ENCODE measurements at regions not wholly inside any gene's neighbourhood (a gene's known extent, or its start where the extent isn't known, plus 50 kb on each side); places are given as distances from the start of the nearest gene placed in this dataset.
"Not testable (repeated sequence)": the region's sequence is repeated elsewhere in the genome, so short reads cannot be mapped to it uniquely, and the experiment has no call there.

GRCh38 chr1:43108080-43108479 is 64.0 kb downstream of the EBNA1BP2 start:
- no peaks in the 10 kb centered on the region for H3K36me3 Mint-ChIP-seq
- H3K9me3 Mint-ChIP-seq: peaks cover 59% of the 10 kb centered on the region
- no peak for DNase-seq (ENCODE audit: low spot score in 2 of 2, unreplicated experiment in 2 of 2)
- no peaks in the 10 kb centered on the region for H3K4me1 Mint-ChIP-seq
- TF ChIP-seq, protein P1, sequence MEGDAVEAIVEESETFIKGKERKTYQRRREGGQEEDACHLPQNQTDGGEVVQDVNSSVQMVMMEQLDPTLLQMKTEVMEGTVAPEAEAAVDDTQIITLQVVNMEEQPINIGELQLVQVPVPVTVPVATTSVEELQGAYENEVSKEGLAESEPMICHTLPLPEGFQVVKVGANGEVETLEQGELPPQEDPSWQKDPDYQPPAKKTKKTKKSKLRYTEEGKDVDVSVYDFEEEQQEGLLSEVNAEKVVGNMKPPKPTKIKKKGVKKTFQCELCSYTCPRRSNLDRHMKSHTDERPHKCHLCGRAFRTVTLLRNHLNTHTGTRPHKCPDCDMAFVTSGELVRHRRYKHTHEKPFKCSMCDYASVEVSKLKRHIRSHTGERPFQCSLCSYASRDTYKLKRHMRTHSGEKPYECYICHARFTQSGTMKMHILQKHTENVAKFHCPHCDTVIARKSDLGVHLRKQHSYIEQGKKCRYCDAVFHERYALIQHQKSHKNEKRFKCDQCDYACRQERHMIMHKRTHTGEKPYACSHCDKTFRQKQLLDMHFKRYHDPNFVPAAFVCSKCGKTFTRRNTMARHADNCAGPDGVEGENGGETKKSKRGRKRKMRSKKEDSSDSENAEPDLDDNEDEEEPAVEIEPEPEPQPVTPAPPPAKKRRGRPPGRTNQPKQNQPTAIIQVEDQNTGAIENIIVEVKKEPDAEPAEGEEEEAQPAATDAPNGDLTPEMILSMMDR (IDR thresholded peaks at IDR 0.05; ENCODE audit: unreplicated experiment): no peak
- peaks cover 1% of the 10 kb centered on the region for H3K27me3 Mint-ChIP-seq (ENCODE audit: low read depth)
- no peak overlapping the region for H3K4me3 Mint-ChIP-seq
- no peak overlapping the region for H3K27ac Mint-ChIP-seq

- no peaks in the 10 kb centered on the region for H3K4me1 Mint-ChIP-seq
- TF ChIP-seq, protein P1 (IDR thresholded peaks at IDR 0.05; ENCODE audit: unreplicated experiment): no peak
- DNase-seq (ENCODE audit: low spot score in 2 of 2, unreplicated experiment in 2 of 2): no peak
- H3K4me3 Mint-ChIP-seq: no peak overlapping the region
- no peaks in the 10 kb centered on the region for H3K36me3 Mint-ChIP-seq
- H3K9me3 Mint-ChIP-seq: peaks cover 59% of the 10 kb centered on the region
- H3K27me3 Mint-ChIP-seq (ENCODE audit: low read depth): peaks cover 1% of the 10 kb centered on the region
- H3K27ac Mint-ChIP-seq: no peak overlapping the region
Measured at GRCh38 chr1:43107664-43108063, 64.4 kb downstream of the EBNA1BP2 start.

DNA sequence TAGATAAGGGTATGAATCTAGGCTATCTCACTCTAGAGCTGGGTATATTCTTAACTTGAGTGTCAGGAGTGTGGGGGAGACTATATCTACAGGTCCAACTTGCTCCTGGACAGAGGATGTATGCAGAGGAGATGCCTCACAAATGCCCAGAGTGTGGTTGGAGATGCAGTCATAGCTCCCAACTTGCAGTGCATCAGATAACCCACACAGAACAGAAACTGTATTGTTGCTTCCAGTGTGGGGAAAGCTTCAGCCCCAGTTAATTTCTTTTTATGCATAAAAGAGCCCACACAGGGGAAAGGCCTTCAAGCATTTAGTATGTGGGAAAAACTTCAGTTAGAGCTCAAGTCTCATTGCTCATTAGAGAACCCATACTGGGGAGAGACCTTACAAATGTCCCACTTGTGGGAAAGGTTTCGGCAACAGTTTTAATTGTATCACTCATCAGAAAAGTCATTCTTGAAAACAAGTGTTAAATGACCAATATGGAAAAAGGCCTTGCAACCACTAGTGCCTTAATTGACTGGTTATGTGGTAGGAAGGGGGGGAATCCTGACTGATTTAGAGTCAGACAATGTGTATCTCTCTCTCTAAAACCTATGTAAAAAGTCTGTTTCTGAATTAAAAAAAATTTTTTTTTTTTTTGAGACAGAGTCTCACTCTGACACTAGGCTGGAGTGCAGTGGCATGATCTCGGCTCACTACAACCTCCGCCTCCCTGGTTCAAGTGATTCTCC is 67.9 kb downstream of the EBNA1BP2 start:
- TF ChIP-seq, protein P1 (IDR thresholded peaks at IDR 0.05; ENCODE audit: unreplicated experiment): no peak
- Mint-ChIP-seq H3K4me1 (no peaks in the 10 kb centered on the region), H3K36me3 (no peaks in the 10 kb centered on the region), H3K27me3 (ENCODE audit: low read depth) (no peaks in the 10 kb centered on the region), H3K9me3 (peaks cover 39% of the 10 kb centered on the region), H3K27ac (no peak overlapping the region), H3K4me3 (no peak overlapping the region)
- no peak for DNase-seq (ENCODE audit: low spot score in 2 of 2, unreplicated experiment in 2 of 2)

DNA sequence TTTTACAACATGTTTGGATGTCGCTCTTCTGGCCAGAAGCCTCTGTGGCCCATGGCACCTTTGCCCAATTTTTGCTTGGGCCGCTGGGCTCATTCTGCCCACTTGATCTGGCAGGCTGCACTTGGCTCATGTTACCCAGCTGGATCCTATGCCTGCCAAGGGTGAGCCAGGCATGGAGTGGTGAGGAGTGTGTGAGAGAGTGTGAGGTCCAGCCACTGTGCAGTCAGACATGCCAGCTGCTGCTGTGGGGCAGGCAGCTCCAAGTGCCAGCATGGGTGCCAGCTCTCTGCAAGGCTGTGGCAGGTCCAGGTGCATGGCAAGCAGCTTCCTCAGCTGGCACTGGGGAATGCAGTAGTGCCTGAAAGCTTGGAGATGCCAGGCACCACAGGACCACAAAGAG is 71.0 kb downstream of the EBNA1BP2 start:
- Mint-ChIP-seq H3K36me3 (no peaks in the 10 kb centered on the region), H3K4me1 (no peaks in the 10 kb centered on the region), H3K9me3 (peaks cover 18% of the 10 kb centered on the region), H3K27ac (no peak overlapping the region), H3K27me3 (ENCODE audit: low read depth) (no peaks in the 10 kb centered on the region), H3K4me3 (no peak overlapping the region)
- no peak for DNase-seq (ENCODE audit: low spot score in 2 of 2, unreplicated experiment in 2 of 2)
- TF ChIP-seq, protein P1 (IDR thresholded peaks at IDR 0.05; ENCODE audit: unreplicated experiment): no peak

- peaks cover 8% of the 10 kb centered on the region for H3K9me3 Mint-ChIP-seq
- no peaks in the 10 kb centered on the region for H3K27me3 Mint-ChIP-seq (ENCODE audit: low read depth)
- no peak for DNase-seq (ENCODE audit: low spot score in 2 of 2, unreplicated experiment in 2 of 2)
- TF ChIP-seq, protein P1 (IDR thresholded peaks at IDR 0.05; ENCODE audit: unreplicated experiment): no peak
- no peaks in the 10 kb centered on the region for H3K36me3 Mint-ChIP-seq
- H3K4me1 Mint-ChIP-seq: no peaks in the 10 kb centered on the region
- no peak overlapping the region for H3K4me3 Mint-ChIP-seq
- H3K27ac Mint-ChIP-seq: no peak overlapping the region
Measured at GRCh38 chr1:43098200-43098599, 73.9 kb downstream of the EBNA1BP2 start.

DNA sequence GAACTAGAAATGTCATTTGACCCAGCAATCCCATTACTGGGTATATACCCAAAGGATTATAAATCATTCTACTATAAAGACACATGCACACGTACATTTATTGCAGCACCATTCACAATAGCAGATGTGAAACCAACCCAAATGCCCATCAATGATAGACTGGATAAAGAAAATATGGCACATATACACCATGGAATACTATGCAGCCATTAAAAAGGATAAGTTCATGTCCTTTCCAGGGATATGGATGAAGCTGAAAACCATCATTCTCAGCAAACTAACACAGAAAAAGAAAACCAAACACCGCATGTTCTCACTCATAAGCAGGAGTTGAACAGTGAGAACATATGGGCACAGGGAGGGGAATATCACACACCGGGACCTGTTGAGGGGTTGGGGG is 75.6 kb downstream of the EBNA1BP2 start:
- H3K4me3 Mint-ChIP-seq; DNase-seq (ENCODE audit: low spot score in 2 of 2, unreplicated experiment in 2 of 2); H3K27me3 Mint-ChIP-seq (ENCODE audit: low read depth); H3K9me3 Mint-ChIP-seq; H3K36me3 Mint-ChIP-seq; H3K4me1 Mint-ChIP-seq; H3K27ac Mint-ChIP-seq: not testable (repeated sequence)

DNA sequence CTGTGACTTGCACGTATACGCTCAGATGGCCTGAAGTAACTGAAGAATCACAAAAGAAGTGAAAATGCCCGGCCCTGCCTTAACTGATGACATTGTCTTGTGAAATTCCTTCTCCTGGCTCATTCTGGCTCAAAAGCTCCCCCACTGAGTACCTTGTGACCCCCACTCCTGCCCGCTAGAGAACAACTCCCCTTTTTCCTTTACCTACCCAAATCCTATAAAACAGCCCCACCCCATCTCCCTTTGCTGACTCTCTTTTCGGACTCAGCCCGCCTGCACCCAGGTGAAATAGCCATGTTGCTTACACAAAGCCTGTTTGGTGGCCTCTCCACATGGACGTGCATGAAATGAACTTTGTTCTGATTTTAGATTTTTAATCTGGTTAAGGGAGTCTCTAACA is 81.3 kb downstream of the EBNA1BP2 start:
- not testable (repeated sequence) for H3K27me3 Mint-ChIP-seq (ENCODE audit: low read depth); H3K36me3 Mint-ChIP-seq; H3K4me1 Mint-ChIP-seq; H3K4me3 Mint-ChIP-seq; H3K27ac Mint-ChIP-seq; H3K9me3 Mint-ChIP-seq; DNase-seq (ENCODE audit: low spot score in 2 of 2, unreplicated experiment in 2 of 2)

DNA sequence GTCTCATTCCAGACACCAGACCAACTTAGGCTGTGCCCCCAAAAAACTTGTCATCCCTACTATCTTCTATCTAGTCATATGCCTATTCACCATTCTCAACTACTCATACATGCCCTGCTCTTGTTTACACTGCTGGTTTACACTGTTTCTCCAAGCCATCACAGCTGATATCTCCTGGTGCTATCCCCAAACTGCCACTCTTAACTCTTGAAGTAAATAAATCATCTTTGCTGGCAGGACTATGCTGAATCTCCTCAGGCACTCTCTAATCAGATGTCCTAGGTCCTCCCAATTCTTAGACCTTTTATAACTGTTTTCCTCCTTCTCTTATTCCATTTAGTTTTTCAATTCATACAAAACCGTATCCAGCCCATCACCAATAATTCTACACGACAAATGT is 81.9 kb downstream of the EBNA1BP2 start:
- H3K4me1 Mint-ChIP-seq; H3K9me3 Mint-ChIP-seq; H3K27ac Mint-ChIP-seq; H3K4me3 Mint-ChIP-seq; H3K27me3 Mint-ChIP-seq (ENCODE audit: low read depth); DNase-seq (ENCODE audit: low spot score in 2 of 2, unreplicated experiment in 2 of 2); H3K36me3 Mint-ChIP-seq: not testable (repeated sequence)

All from mesothelial cell of epicardium (in vitro differentiated cells).